Renal cortical epithelial cell (primary cell): ENCODE measurements at regions not wholly inside any gene's neighbourhood (a gene's known extent, or its start where the extent isn't known, plus 50 kb on each side); places are given as distances from the start of the nearest gene placed in this dataset.

Experiments
- DNase-seq: peaks from one replicate; pipeline ENCODE4 v3.0.0-alpha.2; 2011; ENCODE audit warnings: low read depth

GRCh38 chr12:126506426-126507182 lies 1441.4 kb downstream of the AACS start:
- DNase-seq, result no peak

GRCh38 chr12:126507231-126507630 lies 1442.0 kb downstream of the AACS start:
- DNase-seq, result no peak

GRCh38 chr12:126509572-126509971 lies 1444.3 kb downstream of the AACS start:
- no peak for DNase-seq

- DNase-seq, result no peak
Measured at GRCh38 chr12:126510630-126511029, 1445.4 kb downstream of the AACS start.

- DNase-seq, result no peak
Measured at GRCh38 chr12:126512916-126513913, 1448.0 kb downstream of the AACS start.

GRCh38 chr12:126518596-126519200 lies 1453.5 kb downstream of the AACS start:
- DNase-seq, result no peak

- DNase-seq, result no peak
Measured at GRCh38 chr12:126519833-126520232, 1454.6 kb downstream of the AACS start.

- no peak for DNase-seq
Measured at GRCh38 chr12:126523891-126524290, 1458.7 kb downstream of the AACS start.

GRCh38 chr12:126534495-126534894 lies 1469.3 kb downstream of the AACS start:
- DNase-seq, result no peak

GRCh38 chr12:126534942-126535341 lies 1469.7 kb downstream of the AACS start:
- DNase-seq, result no peak

GRCh38 chr12:126535971-126536370 lies 1470.7 kb downstream of the AACS start:
- DNase-seq, result peak; percentile 7

GRCh38 chr12:126537961-126538530 lies 1472.8 kb downstream of the AACS start:
- no peak for DNase-seq

GRCh38 chr12:126538888-126539287 lies 1473.7 kb downstream of the AACS start:
- no peak for DNase-seq

GRCh38 chr12:126545411-126545810 lies 1480.2 kb downstream of the AACS start:
- no peak for DNase-seq

- DNase-seq, result no peak
Measured at GRCh38 chr12:126547905-126548304, 1482.7 kb downstream of the AACS start.

- DNase-seq, result no peak
Measured at GRCh38 chr12:126551869-126552268, 1486.6 kb downstream of the AACS start.

GRCh38 chr12:126554625-126555024 lies 1489.4 kb downstream of the AACS start:
- DNase-seq, result no peak

- no peak for DNase-seq
Measured at GRCh38 chr12:126557659-126558058, 1492.4 kb downstream of the AACS start.

- DNase-seq, result no peak
Measured at GRCh38 chr12:126558219-126558618, 1493.0 kb downstream of the AACS start.

- DNase-seq, result no peak
Measured at GRCh38 chr12:126558810-126559209, 1493.6 kb downstream of the AACS start.

- DNase-seq, result no peak
Measured at GRCh38 chr12:126567016-126567415, 1501.8 kb downstream of the AACS start.

GRCh38 chr12:126569706-126570105 lies 1504.5 kb downstream of the AACS start:
- DNase-seq, result no peak
